HepG2 (cell line): ENCODE measurements at regions not wholly inside any gene's neighbourhood (a gene's known extent, or its start where the extent isn't known, plus 50 kb on each side); places are given as distances from the start of the nearest gene placed in this dataset.

Source experiments
- CEBPG ChIP-seq: IDR thresholded peaks from 2 replicates; pipeline ENCODE4 v1.6.1; 2016
- CHD4 ChIP-seq: fragments of 200-600 bp; sonication (generic); IDR thresholded peaks from 2 replicates; pipeline ENCODE4 v1.7.0; 2017; ENCODE audit warnings: mild to moderate bottlenecking, low read length, borderline replicate concordance
- FOXJ3 ChIP-seq: sonication (generic); formaldehyde crosslinking; IDR thresholded peaks from 2 replicates; pipeline ENCODE4 v1.4.0; 2020; ENCODE audit warnings: missing genetic modification reagents, mild to moderate bottlenecking, borderline replicate concordance
- GATAD1 ChIP-seq: IDR thresholded peaks from 2 replicates; pipeline ENCODE4 v1.6.1; 2016; ENCODE audit warnings: missing genetic modification reagents, missing compliant biosample characterization
- KMT2B ChIP-seq: IDR thresholded peaks from 2 replicates; pipeline ENCODE4 v1.6.1; 2016; ENCODE audit warnings: missing genetic modification reagents, missing compliant biosample characterization
- PHF8 ChIP-seq: sonication (generic); formaldehyde crosslinking; IDR thresholded peaks from 2 replicates; pipeline ENCODE4 v1.5.0; 2020; ENCODE audit warnings: missing genetic modification reagents
- RFX5 ChIP-seq: IDR thresholded peaks from 2 replicates; pipeline ENCODE4 v1.6.1; 2011; ENCODE audit warnings: low read depth, low read length, improper control_type of control experiment
- SATB2 ChIP-seq: sonication (generic); formaldehyde crosslinking; IDR thresholded peaks from 2 replicates; pipeline ENCODE4 v1.5.0; 2020; ENCODE audit warnings: missing genetic modification reagents
- SRY ChIP-seq: sonication (generic); formaldehyde crosslinking; IDR thresholded peaks from 2 replicates; pipeline ENCODE4 v1.8.0; 2022; ENCODE audit warnings: mild to moderate bottlenecking, missing genetic modification reagents
- TMF1 ChIP-seq: sonication (generic); formaldehyde crosslinking; IDR thresholded peaks from 2 replicates; pipeline ENCODE4 v1.8.1; 2022; ENCODE audit warnings: low read depth, missing genetic modification reagents
- YEATS2 ChIP-seq: sonication (generic); formaldehyde crosslinking; IDR thresholded peaks from 2 replicates; pipeline ENCODE4 v1.4.0; 2020; ENCODE audit warnings: missing genetic modification reagents, borderline replicate concordance
- ZNF331 ChIP-seq: sonication (generic); formaldehyde crosslinking; IDR thresholded peaks from 2 replicates; pipeline ENCODE4 v1.4.0; 2020; ENCODE audit warnings: missing genetic modification reagents
- ZNF432 ChIP-seq: sonication (generic); formaldehyde crosslinking; IDR thresholded peaks from 2 replicates; pipeline ENCODE4 v1.5.0; 2020; ENCODE audit warnings: missing genetic modification reagents, mild to moderate bottlenecking, borderline replicate concordance
- ZNF703 ChIP-seq: sonication (generic); formaldehyde crosslinking; IDR thresholded peaks from 2 replicates; pipeline ENCODE4 v1.5.1; 2020; ENCODE audit warnings: missing genetic modification reagents, mild to moderate bottlenecking, moderate library complexity, borderline replicate concordance
- ZZZ3 ChIP-seq: sonication (generic); formaldehyde crosslinking; IDR thresholded peaks from 2 replicates; pipeline ENCODE4 v1.4.0; 2020; ENCODE audit warnings: missing genetic modification reagents, mild to moderate bottlenecking, borderline replicate concordance
- TF ChIP-seq, protein P1 (sequence below): sonication (generic); formaldehyde crosslinking; IDR thresholded peaks from 2 replicates; pipeline ENCODE4 v1.5.0; 2020; ENCODE audit warnings: mild to moderate bottlenecking, missing genetic modification reagents
- TF ChIP-seq, protein P2 (sequence below): sonication (generic); formaldehyde crosslinking; IDR thresholded peaks from 2 replicates; pipeline ENCODE4 v1.5.0; 2020; ENCODE audit warnings: mild to moderate bottlenecking, low read depth, missing genetic modification reagents, borderline replicate concordance
- TF ChIP-seq, protein P3 (sequence below): sonication (generic); formaldehyde crosslinking; IDR thresholded peaks from 2 replicates; pipeline ENCODE4 v1.8.1; 2022; ENCODE audit warnings: mild to moderate bottlenecking, missing genetic modification reagents
- TF ChIP-seq, protein P4 (sequence below): sonication (generic); formaldehyde crosslinking; IDR thresholded peaks from 2 replicates; pipeline ENCODE4 v1.4.0; 2020; ENCODE audit warnings: mild to moderate bottlenecking, missing genetic modification reagents

DNA sequence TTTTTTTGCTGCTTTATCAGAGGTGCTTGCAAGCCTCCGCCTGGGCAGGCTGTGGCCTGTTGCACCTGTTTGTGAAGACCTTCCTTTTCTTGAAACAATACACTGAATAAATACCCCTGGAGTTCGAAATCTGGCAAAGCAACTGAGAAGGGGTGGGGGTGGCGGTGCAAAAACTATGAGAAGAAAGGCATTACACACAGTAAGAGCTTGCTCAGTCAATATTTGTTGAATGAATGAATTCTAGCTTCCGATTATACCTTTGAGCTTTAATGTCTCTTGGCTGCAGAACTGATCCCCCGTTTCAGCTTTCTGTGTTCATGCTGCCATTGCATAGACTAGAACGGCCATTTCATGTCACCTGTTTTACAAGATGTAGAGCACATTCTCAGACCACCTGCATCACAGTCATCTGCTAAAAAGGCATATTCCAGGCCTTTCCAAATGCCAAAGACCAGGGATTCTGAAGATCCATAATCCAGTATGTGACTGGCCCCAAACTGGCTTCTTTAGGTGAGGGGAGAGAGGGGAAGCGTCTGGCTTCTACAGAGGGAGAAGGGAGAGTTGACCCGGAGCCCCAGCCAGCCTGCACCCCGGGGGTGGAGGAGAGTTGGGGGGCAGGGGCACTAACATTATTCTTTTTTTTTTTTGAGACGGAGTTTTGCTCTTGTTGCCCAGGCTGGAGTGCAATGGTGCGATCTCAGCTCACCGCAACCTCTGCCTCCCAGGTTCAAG is 111.5 kb downstream of the ETS2 start (continued):
- TF ChIP-seq, protein P1, sequence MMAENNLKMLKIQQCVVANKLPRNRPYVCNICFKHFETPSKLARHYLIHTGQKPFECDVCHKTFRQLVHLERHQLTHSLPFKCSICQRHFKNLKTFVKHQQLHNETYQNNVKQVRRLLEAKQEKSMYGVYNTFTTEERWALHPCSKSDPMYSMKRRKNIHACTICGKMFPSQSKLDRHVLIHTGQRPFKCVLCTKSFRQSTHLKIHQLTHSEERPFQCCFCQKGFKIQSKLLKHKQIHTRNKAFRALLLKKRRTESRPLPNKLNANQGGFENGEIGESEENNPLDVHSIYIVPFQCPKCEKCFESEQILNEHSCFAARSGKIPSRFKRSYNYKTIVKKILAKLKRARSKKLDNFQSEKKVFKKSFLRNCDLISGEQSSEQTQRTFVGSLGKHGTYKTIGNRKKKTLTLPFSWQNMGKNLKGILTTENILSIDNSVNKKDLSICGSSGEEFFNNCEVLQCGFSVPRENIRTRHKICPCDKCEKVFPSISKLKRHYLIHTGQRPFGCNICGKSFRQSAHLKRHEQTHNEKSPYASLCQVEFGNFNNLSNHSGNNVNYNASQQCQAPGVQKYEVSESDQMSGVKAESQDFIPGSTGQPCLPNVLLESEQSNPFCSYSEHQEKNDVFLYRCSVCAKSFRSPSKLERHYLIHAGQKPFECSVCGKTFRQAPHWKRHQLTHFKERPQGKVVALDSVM (CRISPR knock-in tag), result no peak
- TF ChIP-seq ZZZ3 (CRISPR knock-in tag), result no peak
- TF ChIP-seq YEATS2, result no peak
- TF ChIP-seq, protein P2, sequence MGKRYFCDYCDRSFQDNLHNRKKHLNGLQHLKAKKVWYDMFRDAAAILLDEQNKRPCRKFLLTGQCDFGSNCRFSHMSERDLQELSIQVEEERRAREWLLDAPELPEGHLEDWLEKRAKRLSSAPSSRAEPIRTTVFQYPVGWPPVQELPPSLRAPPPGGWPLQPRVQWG (CRISPR knock-in tag), result no peak
- TF ChIP-seq FOXJ3 (CRISPR knock-in tag), result peak; percentile 61; the same call in 1 of the 2 replicates
- TF ChIP-seq ZNF703 (CRISPR knock-in tag), result no peak
- TF ChIP-seq SATB2 (CRISPR knock-in tag), result no peak
- TF ChIP-seq RFX5, result no peak
- TF ChIP-seq CEBPG (CRISPR knock-in tag), result peak; percentile 61
- TF ChIP-seq ZNF331, result peak; percentile 45
- no peak for TF ChIP-seq TMF1
- no peak for TF ChIP-seq SRY (CRISPR knock-in tag)
- peak; percentile 38; the same call in 1 of the 2 replicates for TF ChIP-seq GATAD1 (CRISPR knock-in tag)
- TF ChIP-seq, protein P3, sequence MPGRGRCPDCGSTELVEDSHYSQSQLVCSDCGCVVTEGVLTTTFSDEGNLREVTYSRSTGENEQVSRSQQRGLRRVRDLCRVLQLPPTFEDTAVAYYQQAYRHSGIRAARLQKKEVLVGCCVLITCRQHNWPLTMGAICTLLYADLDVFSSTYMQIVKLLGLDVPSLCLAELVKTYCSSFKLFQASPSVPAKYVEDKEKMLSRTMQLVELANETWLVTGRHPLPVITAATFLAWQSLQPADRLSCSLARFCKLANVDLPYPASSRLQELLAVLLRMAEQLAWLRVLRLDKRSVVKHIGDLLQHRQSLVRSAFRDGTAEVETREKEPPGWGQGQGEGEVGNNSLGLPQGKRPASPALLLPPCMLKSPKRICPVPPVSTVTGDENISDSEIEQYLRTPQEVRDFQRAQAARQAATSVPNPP (CRISPR knock-in tag), result no peak
- 0 out of 2 replicates have a peak, but pooled peaks have one; percentile 56 for TF ChIP-seq CHD4
- TF ChIP-seq ZNF432 (CRISPR knock-in tag), result no peak
- TF ChIP-seq, protein P4, sequence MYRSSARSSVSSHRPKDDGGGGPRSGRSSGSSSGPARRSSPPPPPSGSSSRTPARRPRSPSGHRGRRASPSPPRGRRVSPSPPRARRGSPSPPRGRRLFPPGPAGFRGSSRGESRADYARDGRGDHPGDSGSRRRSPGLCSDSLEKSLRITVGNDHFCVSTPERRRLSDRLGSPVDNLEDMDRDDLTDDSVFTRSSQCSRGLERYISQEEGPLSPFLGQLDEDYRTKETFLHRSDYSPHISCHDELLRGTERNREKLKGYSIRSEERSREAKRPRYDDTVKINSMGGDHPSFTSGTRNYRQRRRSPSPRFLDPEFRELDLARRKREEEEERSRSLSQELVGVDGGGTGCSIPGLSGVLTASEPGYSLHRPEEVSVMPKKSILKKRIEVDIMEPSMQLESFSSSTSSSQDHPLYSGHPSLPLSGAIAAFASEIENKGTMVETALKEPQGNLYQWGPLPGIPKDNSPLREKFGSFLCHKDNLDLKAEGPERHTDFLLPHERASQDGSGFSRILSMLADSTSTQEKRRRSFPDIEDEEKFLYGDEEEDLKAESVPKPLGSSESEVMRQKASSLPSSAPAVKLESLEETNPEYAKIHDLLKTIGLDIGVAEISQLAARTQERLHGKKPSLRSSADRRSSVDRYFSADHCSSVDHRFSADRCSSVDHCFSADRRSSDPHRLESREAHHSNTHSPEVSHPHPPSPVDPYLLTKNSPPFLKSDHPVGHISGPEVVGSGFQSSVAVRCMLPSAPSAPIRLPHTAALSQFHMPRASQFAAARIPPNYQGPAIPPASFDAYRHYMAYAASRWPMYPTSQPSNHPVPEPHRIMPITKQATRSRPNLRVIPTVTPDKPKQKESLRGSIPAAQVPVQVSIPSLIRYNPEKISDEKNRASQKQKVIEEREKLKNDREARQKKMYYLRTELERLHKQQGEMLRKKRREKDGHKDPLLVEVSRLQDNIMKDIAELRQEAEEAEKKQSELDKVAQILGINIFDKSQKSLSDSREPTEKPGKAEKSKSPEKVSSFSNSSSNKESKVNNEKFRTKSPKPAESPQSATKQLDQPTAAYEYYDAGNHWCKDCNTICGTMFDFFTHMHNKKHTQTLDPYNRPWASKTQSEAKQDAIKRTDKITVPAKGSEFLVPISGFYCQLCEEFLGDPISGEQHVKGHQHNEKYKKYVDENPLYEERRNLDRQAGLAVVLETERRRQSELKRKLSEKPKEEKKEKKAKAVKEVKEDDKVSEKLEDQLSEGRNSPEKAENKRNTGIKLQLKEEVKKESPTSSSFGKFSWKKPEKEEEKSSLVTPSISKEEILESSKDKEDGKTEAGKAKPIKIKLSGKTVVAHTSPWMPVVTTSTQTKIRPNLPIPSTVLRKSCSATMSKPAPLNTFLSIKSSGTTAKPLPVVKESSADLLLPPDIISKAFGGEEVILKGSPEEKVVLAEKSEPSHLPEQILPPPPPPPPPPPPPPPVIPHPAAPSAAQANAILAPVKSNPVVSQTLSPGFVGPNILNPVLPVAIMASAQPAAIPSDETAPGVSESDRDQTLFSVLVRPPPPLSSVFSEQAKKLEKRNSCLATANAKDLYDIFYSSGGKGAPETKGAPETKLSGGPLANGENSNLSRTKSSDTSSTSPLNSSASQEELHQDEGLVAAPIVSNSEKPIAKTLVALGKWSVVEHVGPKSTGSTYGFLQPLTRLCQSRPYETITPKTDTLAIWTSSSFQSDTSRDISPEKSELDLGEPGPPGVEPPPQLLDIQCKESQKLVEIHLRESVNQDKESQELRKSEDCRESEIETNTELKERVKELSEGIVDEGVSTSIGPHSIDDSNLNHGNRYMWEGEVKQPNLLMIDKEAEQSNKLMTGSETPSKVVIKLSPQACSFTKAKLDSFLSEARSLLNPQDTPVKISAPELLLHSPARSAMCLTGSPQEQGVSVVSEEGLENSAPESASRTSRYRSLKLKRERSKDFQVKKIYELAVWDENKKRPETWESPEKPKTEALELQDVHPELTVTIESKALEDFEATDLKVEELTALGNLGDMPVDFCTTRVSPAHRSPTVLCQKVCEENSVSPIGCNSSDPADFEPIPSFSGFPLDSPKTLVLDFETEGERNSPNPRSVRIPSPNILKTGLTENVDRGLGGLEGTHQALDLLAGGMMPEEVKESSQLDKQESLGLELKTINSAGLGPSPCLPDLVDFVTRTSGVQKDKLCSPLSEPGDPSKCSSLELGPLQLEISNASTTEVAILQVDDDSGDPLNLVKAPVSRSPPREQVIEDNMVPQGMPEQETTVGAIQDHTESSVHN (CRISPR knock-in tag), result no peak
- TF ChIP-seq PHF8 (CRISPR knock-in tag), result no peak; the same call in 1 of the 2 replicates
- no peak for TF ChIP-seq KMT2B (CRISPR knock-in tag)
